ENCODE measurements at regions not wholly inside any gene's neighbourhood (a gene's known extent, or its start where the extent isn't known, plus 50 kb on each side); places are given as distances from the start of the nearest gene placed in this dataset.
"Not testable (repeated sequence)": the region's sequence is repeated elsewhere in the genome, so short reads cannot be mapped to it uniquely, and the experiment has no call there.

- no peak for DNase-seq (ENCODE audit: extremely low read depth, insufficient read length)
- H3K27me3 ChIP-seq (replicated peaks; ENCODE audit: control insufficient read depth, insufficient read depth, low read length): peaks cover 2% of the 10 kb centered on the region; the same call in 1 of the 2 replicates
- TF ChIP-seq CTCF (IDR thresholded peaks at IDR 0.05; ENCODE audit: insufficient read depth, low read length, poor library complexity, severe bottlenecking): no peak
- H3K4me3 ChIP-seq (replicated peaks; ENCODE audit: low read depth, low read length): no peak overlapping the region
- H3K36me3 ChIP-seq (ENCODE audit: control insufficient read depth, insufficient read depth, low read length): no peaks in the 10 kb centered on the region
Measured at GRCh38 chr11:71322861-71323582, 70.6 kb upstream of the SHANK2 start.

DNA sequence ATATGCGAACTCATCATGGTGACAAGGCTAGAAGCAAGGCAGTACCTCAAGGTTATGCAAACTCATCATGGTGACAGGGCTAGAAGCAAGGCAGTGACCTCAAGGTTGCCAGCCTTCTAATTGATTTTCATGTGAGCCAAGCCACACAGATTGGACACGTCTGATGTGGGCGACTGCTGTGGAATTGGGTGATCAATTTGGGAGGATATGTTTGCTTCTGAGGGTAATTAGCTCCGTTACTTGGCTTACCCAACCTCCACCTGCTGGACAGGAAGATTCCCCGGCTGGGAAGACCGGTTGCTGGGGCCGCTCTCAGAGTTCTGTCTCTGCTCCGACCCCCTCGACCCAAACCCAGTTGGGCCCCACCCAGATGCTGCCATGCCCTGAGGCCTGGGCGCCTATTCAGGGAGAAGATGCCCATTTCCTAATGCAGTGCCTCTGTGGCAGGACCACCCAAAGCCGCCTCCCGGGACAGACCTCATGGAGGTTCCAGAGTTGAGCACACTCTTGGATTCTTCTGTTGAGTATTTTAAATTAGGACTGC, 69.9 kb upstream of the SHANK2 start:
- no peak for DNase-seq (ENCODE audit: extremely low read depth, insufficient read length)
- TF ChIP-seq CTCF (IDR thresholded peaks at IDR 0.05; ENCODE audit: insufficient read depth, low read length, poor library complexity, severe bottlenecking): no peak
- peaks cover 2% of the 10 kb centered on the region; the same call in 1 of the 2 replicates for H3K27me3 ChIP-seq (replicated peaks; ENCODE audit: control insufficient read depth, insufficient read depth, low read length)
- no peaks in the 10 kb centered on the region for H3K36me3 ChIP-seq (ENCODE audit: control insufficient read depth, insufficient read depth, low read length)
- no peak overlapping the region for H3K4me3 ChIP-seq (replicated peaks; ENCODE audit: low read depth, low read length)

GRCh38 chr11:71321433-71322191, 69.2 kb upstream of the SHANK2 start:
- Histone ChIP-seq H3K27me3 (replicated peaks; ENCODE audit: control insufficient read depth, insufficient read depth, low read length) (peaks cover 2% of the 10 kb centered on the region; the same call in 1 of the 2 replicates), H3K4me3 (replicated peaks; ENCODE audit: low read depth, low read length) (no peak overlapping the region), H3K36me3 (ENCODE audit: control insufficient read depth, insufficient read depth, low read length) (no peaks in the 10 kb centered on the region)
- DNase-seq (ENCODE audit: extremely low read depth, insufficient read length): no peak
- no peak for TF ChIP-seq CTCF (IDR thresholded peaks at IDR 0.05; ENCODE audit: insufficient read depth, low read length, poor library complexity, severe bottlenecking)

GRCh38 chr11:71316701-71317100, 64.3 kb upstream of the SHANK2 start:
- no peak for TF ChIP-seq CTCF (IDR thresholded peaks at IDR 0.05; ENCODE audit: insufficient read depth, low read length, poor library complexity, severe bottlenecking)
- Histone ChIP-seq H3K4me3 (replicated peaks; ENCODE audit: low read depth, low read length) (no peak overlapping the region), H3K36me3 (ENCODE audit: control insufficient read depth, insufficient read depth, low read length) (no peaks in the 10 kb centered on the region), H3K27me3 (replicated peaks; ENCODE audit: control insufficient read depth, insufficient read depth, low read length) (peaks cover 1% of the 10 kb centered on the region; the same call in 1 of the 2 replicates)
- DNase-seq (ENCODE audit: extremely low read depth, insufficient read length): no peak

- H3K27me3 ChIP-seq (replicated peaks; ENCODE audit: control insufficient read depth, insufficient read depth, low read length); DNase-seq (ENCODE audit: extremely low read depth, insufficient read length); H3K36me3 ChIP-seq (ENCODE audit: control insufficient read depth, insufficient read depth, low read length); H3K4me3 ChIP-seq (replicated peaks; ENCODE audit: low read depth, low read length): not testable (repeated sequence)
Measured at GRCh38 chr11:71312616-71313015, 60.2 kb upstream of the SHANK2 start.

GRCh38 chr11:71311928-71312510, 59.6 kb upstream of the SHANK2 start:
- TF ChIP-seq CTCF (IDR thresholded peaks at IDR 0.05; ENCODE audit: insufficient read depth, low read length, poor library complexity, severe bottlenecking): no peak
- H3K4me3 ChIP-seq (replicated peaks; ENCODE audit: low read depth, low read length): no peak overlapping the region
- no peaks in the 10 kb centered on the region; the same call in 1 of the 2 replicates for H3K27me3 ChIP-seq (replicated peaks; ENCODE audit: control insufficient read depth, insufficient read depth, low read length)
- no peak for DNase-seq (ENCODE audit: extremely low read depth, insufficient read length)
- H3K36me3 ChIP-seq (ENCODE audit: control insufficient read depth, insufficient read depth, low read length): no peaks in the 10 kb centered on the region
